ENCODE measurements at regions not wholly inside any gene's neighbourhood (a gene's known extent, or its start where the extent isn't known, plus 50 kb on each side); places are given as distances from the start of the nearest gene placed in this dataset.

- ATAC-seq (no peak), DNase-seq (no peak)
- no peak for TF ChIP-seq POLR2A (IDR thresholded peaks at IDR 0.05)
- no peak for TF ChIP-seq CTCF (IDR thresholded peaks at IDR 0.05)
- Histone ChIP-seq H3K27me3 (no peaks in the 10 kb centered on the region), H3K36me3 (no peaks in the 10 kb centered on the region), H3K4me3 (no peak overlapping the region), H3K4me1 (no peaks in the 10 kb centered on the region), H3K9me3 (no peaks in the 10 kb centered on the region), H3K27ac (no peak overlapping the region)
- intact Hi-C loops (cut with DNase I) = no loop called here
Observed at GRCh38 chr2:7127687-7128086, 210.5 kb downstream of the RNF144A start.

GRCh38 chr2:7131261-7131660 is 214.0 kb downstream of the RNF144A start:
- Histone ChIP-seq H3K27me3 (no peaks in the 10 kb centered on the region), H3K9me3 (no peaks in the 10 kb centered on the region), H3K4me3 (no peak overlapping the region), H3K4me1 (no peaks in the 10 kb centered on the region), H3K36me3 (no peaks in the 10 kb centered on the region), H3K27ac (no peak overlapping the region)
- intact Hi-C loops (cut with DNase I) = no loop called here
- no peak for DNase-seq
- 81 to 85% (median 81%) methylated on average over 5 of the region's 5 CpGs for WGBS, 4 donors
- ATAC-seq = no peak
- no peak for TF ChIP-seq POLR2A (IDR thresholded peaks at IDR 0.05)

GRCh38 chr2:7132753-7133152 is 215.5 kb downstream of the RNF144A start:
- ATAC-seq (no peak), DNase-seq (no peak)

GRCh38 chr2:7133521-7133920 is 216.3 kb downstream of the RNF144A start:
- ATAC-seq (no peak), DNase-seq (no peak)
- H3K36me3 ChIP-seq = no peaks in the 10 kb centered on the region
- no peaks in the 10 kb centered on the region for H3K27me3 ChIP-seq
- no peak overlapping the region for H3K27ac ChIP-seq
- intact Hi-C loops (cut with DNase I) = no loop called here
- no peaks in the 10 kb centered on the region for H3K4me1 ChIP-seq
- no peak overlapping the region for H3K4me3 ChIP-seq
- no peak for TF ChIP-seq POLR2A (IDR thresholded peaks at IDR 0.05)
- TF ChIP-seq CTCF (IDR thresholded peaks at IDR 0.05) = no peak
- H3K9me3 ChIP-seq = no peaks in the 10 kb centered on the region
- 90 to 100% (median 96%) methylated on average over 4 of the region's 4 CpGs for WGBS, 4 donors

More at GRCh38 chr2:7132753-7133152, 215.5 kb downstream of the RNF144A start:
- H3K27me3 ChIP-seq = no peaks in the 10 kb centered on the region
- 89 to 96% (median 95%) methylated on average over 3 of the region's 3 CpGs for WGBS, 4 donors
- H3K9me3 ChIP-seq = no peaks in the 10 kb centered on the region
- H3K4me1 ChIP-seq = no peaks in the 10 kb centered on the region
- no peak overlapping the region for H3K4me3 ChIP-seq
- intact Hi-C loops (cut with DNase I) = no loop called here
- no peak for TF ChIP-seq CTCF (IDR thresholded peaks at IDR 0.05)
- TF ChIP-seq POLR2A (IDR thresholded peaks at IDR 0.05) = no peak
- no peak overlapping the region for H3K27ac ChIP-seq
- no peaks in the 10 kb centered on the region for H3K36me3 ChIP-seq

- no peaks in the 10 kb centered on the region for H3K4me1 ChIP-seq
- peaks cover 0 to 6% (median 0%) of the 10 kb centered on the region in 12 donors for H3K9me3 ChIP-seq
- intact Hi-C loops (cut with DNase I) = no loop called here
- H3K27me3 ChIP-seq = peaks cover 0 to 3% (median 0%) of the 10 kb centered on the region in 9 donors
- no peak overlapping the region for H3K27ac ChIP-seq
- H3K36me3 ChIP-seq = no peaks in the 10 kb centered on the region
- 46 to 50% (median 50%) methylated on average over 1 of the region's 1 CpG for WGBS, 4 donors
- H3K4me3 ChIP-seq = no peak overlapping the region
- no peak for TF ChIP-seq CTCF (IDR thresholded peaks at IDR 0.05)
- no peak for TF ChIP-seq POLR2A (IDR thresholded peaks at IDR 0.05)
- DNase-seq = no peak
- ATAC-seq = no peak
Observed at GRCh38 chr2:7140306-7140705, 223.1 kb downstream of the RNF144A start.

Data from heart left ventricle (tissue), 16 donors.